Fibroblast of lung (primary cell): ENCODE measurements at regions not wholly inside any gene's neighbourhood (a gene's known extent, or its start where the extent isn't known, plus 50 kb on each side); places are given as distances from the start of the nearest gene placed in this dataset.

ENCODE experiments used
- CTCF ChIP-seq, 2 donors: IDR thresholded peaks in 1 of 2; conservative IDR thresholded peaks in 1 of 2; 1 replicate in 1 of 2; 2 replicates in 1 of 2; pipeline ENCODE4 v1.5.1; 2011 to 2012; ENCODE audit warnings: low read length in 2 of 2, control low read depth in 1 of 2, inconsistent platforms in 1 of 2, low read depth in 1 of 2, mild to moderate bottlenecking in 1 of 2
- EZH2 ChIP-seq: IDR thresholded peaks from 2 replicates; pipeline ENCODE4 v1.5.1; 2012; ENCODE audit warnings: low read length, control low read depth, mild to moderate bottlenecking; ENCODE audit errors: missing control alignments

- TF ChIP-seq CTCF (conservative IDR thresholded peaks at IDR 0.05 in 1 of 2, IDR thresholded peaks at IDR 0.05 in 1 of 2; ENCODE audit: low read depth in 1 of 2, low read length in 2 of 2) (no peak), EZH2 (no peak)
Observed at GRCh38 chr5:101292199-101292598, 389.1 kb upstream of the ST8SIA4 start.
